Breast epithelium (tissue), 3 donors: ENCODE measurements at regions not wholly inside any gene's neighbourhood (a gene's known extent, or its start where the extent isn't known, plus 50 kb on each side); places are given as distances from the start of the nearest gene placed in this dataset.

Experiments
- POLR2A ChIP-seq: fragments of 450-650 bp; IDR thresholded peaks from one replicate; pipeline ENCODE4 v1.6.1; 2016; ENCODE audit warnings: antibody characterized with exemption, mild to moderate bottlenecking, moderate library complexity
- POLR2AphosphoS5 ChIP-seq, 3 donors: sonication (generic); formaldehyde crosslinking; IDR thresholded peaks; one replicate each; pipeline ENCODE4 v1.6.1; 2017; ENCODE audit warnings: antibody characterized with exemption in 3 of 3
- TF ChIP-seq, protein P1 (sequence below), 3 donors: fragments of 450-650 bp; IDR thresholded peaks; one replicate each; pipeline ENCODE4 v1.5.1; 2016 to 2017; ENCODE audit warnings: antibody characterized with exemption in 3 of 3, mild to moderate bottlenecking in 3 of 3, moderate library complexity in 3 of 3

DNA sequence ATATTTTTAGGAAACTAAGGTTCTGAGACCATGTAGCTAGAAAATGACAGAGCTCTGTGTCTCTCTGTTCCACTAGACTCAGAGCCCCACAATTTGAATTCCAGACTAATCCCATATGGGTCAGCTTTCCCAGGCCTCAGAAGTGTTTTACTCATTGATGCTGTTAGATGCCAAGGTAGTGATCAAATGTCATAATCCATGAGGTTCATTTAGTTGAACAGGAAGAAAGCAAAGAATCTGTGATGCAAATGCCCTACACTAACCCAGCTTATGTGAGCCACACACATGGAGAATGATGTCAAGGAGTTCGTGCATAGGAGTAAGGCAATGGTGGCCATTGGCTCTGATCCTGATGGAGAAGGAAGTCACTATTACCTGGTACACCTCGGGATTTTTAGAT is 363.4 kb upstream of the RARB start:
- no peak for TF ChIP-seq POLR2A
- TF ChIP-seq, protein P1, sequence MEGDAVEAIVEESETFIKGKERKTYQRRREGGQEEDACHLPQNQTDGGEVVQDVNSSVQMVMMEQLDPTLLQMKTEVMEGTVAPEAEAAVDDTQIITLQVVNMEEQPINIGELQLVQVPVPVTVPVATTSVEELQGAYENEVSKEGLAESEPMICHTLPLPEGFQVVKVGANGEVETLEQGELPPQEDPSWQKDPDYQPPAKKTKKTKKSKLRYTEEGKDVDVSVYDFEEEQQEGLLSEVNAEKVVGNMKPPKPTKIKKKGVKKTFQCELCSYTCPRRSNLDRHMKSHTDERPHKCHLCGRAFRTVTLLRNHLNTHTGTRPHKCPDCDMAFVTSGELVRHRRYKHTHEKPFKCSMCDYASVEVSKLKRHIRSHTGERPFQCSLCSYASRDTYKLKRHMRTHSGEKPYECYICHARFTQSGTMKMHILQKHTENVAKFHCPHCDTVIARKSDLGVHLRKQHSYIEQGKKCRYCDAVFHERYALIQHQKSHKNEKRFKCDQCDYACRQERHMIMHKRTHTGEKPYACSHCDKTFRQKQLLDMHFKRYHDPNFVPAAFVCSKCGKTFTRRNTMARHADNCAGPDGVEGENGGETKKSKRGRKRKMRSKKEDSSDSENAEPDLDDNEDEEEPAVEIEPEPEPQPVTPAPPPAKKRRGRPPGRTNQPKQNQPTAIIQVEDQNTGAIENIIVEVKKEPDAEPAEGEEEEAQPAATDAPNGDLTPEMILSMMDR (IDR thresholded peaks at IDR 0.05) = no peak
- TF ChIP-seq POLR2AphosphoS5 (IDR thresholded peaks at IDR 0.05) = no peak
